DMS53 treated with DMSO at 0.1 percent for 48 hours (cell line): ENCODE measurements at regions not wholly inside any gene's neighbourhood (a gene's known extent, or its start where the extent isn't known, plus 50 kb on each side); places are given as distances from the start of the nearest gene placed in this dataset.

Experiments used
- DNase-seq: peaks from one replicate; lab custom pipeline; 2025; ENCODE audit not compliant: unreplicated experiment; lab: John Stamatoyannopoulos, UW

DNA sequence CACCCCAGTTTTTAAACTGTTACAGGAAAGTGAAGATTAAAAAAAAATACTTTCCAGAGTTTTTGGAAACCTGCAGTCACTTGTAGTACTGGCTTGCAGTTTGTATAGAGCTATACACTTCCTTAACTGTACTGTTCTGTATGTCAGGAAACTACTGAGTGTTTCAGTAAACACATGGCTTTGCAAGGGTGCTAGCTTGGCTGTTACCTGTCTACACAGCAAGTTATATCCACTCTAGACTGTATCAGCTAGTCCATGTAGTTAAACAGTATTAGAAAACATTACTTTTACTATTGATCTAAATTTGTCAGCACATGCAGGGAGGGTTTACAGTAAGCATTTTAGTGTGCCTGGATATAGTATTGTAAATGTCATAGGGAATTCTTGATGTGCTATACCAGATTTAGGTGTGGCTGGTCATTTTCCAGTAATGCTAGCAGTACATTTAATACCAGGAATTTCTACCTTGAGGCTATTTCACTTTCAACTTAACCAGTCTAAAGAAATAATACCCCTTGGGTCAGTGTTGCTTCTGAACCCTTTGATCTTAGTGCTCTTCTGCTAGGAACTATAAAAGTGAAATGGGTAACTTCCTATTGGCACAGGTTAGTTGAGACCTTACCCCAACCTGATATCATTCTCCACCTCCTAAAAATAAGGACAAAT lies 192.3 kb upstream of the ANKRD50 start:
- DNase-seq, result peak; percentile 52

DNA sequence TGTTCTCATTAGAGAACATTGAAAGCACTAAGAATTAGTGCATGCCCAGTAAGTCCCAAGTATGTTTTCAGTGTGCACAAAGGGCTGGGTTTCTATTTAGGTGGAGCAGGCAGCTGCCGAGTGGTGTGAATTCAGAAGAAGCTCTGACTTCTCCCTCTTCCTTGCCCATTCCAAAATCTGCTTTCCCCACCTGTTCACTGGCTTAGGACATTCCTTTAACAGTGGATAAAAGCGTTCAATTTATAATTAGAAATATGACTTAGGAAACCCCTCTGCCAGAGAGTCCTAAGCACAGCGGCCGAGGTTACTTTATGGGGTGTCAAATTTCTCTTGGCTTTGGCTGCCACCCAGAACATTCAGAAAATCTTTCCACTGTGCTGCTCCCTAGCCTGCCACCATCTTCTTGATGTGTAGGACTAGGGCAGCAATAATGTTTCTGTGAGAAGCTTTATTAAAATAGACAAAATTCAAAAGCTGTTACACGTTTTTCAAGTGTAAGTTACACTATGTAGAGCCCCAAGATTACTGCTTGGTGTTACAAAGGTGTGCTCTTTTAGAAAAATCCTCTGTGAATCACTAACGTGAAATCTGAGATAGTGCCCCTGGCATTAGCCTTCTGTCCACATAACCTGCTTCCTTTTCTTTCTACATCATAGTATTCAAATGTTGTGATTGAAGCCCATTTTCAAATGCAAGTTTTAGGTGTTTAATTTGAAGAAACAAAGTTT lies 191.6 kb upstream of the ANKRD50 start:
- DNase-seq, result peak; percentile 51

DNA sequence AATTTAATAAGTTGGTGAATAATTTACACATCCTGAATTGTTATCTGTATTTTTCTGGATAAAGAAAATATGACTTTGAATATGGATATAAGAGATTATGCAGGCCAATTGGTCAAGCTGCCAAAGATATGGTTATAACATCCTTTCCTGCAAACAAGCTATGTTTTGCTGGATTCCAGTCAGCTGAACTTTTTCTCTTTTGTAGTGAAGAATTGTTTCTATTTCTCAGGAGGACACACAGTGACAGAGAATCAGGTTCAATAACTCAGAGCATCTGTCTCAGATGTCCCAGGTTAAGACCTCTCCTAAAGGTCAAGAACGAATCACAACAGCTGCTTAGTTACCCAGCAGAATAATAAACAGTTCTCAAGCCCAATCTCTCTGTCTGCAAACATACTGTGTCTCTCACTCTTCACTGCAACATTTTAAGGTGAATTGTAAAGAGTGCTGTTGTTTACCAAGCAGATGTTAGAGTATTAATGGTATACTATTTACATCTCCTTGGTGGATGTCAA lies 189.5 kb upstream of the ANKRD50 start:
- peak; percentile 26 for DNase-seq

DNA sequence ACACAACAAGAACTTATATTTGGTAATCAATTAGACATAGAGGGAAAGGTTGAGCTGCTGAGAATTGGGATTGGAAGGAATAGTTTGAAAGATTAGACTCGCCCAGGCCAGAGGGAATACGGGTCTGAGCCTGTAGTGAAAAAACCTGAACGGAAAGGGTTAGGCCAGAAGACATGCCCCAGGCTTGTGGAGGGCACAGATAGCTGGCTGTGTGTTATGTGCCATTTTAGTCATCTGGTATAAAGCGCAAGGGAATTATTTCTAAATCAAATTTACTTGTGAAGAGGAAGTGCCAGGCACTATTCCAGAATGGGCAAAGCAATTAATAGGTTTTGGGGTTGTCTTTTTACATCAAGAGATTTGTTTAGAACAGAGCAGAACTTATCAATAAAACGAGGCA lies 187.5 kb upstream of the ANKRD50 start:
- DNase-seq, result no peak

DNA sequence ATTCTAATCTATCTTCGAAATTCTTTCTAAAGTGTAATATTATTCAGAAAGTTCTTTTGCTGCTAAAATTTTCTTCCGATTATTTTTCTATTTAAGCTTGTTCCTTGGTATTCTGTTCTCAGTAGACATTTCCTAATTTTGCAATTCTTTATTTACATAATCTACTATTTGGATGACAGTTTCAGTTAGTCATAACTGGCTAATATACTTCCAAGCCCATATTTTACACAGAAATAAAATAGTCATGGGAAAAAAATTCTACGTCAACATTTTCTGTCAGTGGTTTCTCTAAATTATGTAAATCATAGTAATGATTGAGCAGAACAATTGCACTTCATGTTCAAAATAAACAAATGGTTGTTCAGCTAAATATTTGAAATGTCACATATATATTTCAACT lies 178.0 kb upstream of the ANKRD50 start:
- no peak for DNase-seq

DNA sequence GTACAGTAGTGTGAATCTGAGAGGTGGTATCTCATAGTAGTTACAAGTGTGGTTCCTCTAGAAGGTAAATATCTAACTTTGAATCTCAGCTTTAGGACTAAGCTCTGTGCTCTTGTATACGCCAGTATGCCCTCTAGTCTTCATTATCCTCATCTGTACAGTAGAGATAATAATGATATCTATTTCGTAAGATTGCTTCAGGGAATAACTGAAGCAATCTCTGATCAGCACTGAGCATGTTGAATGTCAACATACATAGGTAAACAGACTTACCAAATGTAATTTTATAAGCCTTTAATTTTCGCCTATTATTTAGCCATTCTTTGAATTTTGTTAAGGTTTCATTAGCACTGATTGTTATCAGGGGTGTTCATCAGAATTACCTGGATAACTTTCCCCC lies 175.2 kb upstream of the ANKRD50 start:
- no peak for DNase-seq

DNA sequence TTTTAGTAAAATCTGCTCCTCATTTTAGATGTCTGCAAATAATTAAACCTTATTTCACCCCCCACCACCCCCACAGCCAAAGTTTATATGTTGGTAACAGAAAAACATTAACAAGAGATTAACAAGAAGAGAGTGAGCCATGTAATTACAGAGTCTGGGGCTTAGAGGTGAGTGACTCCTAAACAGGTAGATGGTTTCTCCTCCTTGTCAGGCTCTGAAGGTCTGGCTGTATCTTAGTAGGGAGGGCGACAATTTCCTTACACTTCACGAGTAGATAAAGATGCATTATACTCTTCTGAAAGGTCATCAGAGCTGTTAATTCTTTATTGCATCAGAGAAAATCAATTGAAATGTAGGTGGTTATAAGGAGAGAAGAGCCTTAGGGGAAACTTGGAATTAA lies 171.8 kb upstream of the ANKRD50 start:
- DNase-seq, result no peak

DNA sequence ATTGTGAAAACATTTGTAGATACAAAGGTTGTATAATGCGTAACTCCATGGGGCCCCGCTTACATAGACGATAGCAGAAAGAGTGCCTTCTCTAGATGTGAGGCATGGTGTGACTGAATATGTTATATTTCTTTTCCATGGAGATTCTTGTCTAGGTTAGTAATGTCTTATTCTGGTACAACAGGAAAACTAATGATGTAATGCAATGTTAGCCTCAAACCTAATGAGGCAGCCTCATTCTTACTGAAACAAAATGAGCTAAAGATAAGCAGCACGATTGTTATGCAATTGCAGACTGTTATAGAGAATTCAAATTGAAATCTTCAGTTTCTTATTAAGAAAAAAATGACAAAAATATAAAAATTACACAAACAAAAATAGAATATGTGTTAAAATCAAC lies 171.1 kb upstream of the ANKRD50 start:
- DNase-seq, result no peak

DNA sequence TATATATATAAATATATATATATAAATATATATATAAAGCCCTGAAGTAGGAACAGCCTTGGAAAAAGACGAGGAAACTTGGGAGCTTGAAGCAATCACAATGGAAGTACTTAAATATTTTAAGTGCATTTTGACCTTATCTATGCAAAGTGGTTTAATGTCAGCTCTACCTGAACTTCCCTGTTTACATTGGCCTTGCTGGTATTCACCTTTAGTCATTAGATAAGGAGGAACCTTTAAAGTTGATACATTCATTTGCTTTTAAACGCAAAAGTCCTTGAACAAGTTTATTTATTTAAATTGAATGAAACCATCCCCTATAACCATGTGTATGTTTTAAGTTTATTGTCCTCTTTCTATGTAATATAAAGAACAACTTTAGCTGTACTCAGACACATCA lies 166.7 kb upstream of the ANKRD50 start:
- DNase-seq, result no peak

DNA sequence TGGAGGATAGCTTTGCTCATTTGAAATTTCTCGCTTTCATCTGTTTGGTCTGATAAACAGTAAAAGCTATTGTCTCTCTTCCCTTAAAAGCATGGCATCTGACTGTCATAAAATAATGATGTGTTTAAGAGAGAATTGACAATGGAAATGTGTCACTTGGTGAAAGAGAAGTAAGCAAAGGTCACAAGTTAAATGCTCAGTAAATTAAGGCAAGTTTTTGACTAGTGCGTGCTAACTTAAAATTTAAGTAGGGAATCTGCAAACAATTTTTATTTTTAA lies 161.6 kb upstream of the ANKRD50 start:
- DNase-seq, result no peak

DNA sequence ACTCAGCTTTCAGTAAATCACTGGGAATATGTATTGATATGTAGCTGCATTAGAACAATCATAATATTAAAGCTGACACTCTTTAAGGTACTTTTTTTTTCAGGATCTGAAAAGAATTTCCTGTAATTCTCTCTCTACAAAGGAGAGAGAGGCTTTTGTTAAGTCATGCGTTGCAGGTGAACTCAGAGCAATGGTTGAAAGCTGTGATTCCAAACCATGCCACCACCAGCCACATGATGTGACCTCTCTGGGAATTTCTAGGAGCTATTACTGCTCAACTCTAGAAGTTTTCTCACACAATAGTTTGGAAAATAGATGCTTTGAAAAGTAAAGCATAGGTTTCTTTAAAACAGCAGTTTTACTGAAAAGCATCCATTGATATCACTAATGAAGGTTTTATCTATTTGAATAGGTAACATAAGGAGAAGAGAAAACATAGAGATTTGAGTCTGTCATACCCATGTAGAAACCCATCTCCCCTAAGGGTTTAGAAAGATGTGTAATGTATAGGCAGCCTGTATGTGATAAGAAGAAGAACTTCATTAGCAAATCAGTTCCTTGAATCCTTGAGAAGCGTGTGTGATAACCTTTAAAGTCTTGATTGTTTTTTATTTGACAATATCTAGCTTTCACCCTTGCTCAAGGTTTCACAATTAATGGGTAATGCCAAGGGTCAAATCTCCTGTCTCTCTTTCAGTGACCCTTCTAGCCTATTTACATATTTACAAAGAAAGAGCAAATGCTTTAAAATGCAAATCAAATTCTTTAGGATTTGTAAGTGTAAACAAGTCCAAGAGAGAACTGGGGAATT lies 161.0 kb upstream of the ANKRD50 start:
- DNase-seq, result no peak

DNA sequence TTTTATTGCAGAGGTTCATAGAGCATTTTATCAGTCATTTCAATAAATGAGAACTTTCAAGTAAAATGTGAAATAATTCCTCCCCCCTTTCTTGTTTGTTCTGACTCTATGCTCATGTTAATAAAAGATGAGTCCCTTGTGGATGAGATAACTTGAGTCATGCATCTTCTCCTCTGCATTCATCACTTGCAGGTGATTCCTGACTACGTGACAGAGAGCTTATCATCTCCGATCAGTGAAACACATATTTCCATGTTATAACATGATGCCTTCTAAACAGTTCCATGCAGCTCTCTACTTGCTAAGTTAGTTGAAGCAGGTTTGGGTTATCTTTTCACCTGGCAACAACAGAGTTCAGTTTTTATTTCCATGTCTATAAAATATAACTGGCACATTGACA lies 160.1 kb upstream of the ANKRD50 start:
- DNase-seq, result no peak

DNA sequence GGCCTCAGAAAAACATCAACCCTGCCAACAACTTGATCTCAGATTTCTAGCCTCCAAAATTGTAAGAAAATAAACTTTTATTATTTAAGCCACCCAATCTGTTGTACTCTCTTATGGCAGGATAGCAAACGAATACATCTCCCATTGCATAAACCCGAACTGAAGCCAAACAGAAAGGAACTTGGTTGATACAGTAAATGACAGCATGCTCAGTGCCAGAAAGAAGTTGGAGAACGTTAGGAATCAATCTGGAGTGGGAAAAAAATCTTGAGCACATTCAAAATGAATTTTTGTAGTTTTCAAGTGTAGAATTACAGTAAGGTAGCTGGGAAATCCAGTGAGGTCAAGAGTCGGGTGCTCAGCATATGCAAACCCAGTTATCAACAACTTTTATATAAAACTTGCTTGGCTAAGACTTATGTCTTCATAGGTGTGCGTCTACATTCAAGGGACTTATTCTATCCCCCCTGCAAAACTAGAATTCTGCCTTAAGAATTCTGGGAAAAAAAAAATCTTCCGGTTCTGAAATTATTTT lies 157.5 kb upstream of the ANKRD50 start:
- no peak for DNase-seq

DNA sequence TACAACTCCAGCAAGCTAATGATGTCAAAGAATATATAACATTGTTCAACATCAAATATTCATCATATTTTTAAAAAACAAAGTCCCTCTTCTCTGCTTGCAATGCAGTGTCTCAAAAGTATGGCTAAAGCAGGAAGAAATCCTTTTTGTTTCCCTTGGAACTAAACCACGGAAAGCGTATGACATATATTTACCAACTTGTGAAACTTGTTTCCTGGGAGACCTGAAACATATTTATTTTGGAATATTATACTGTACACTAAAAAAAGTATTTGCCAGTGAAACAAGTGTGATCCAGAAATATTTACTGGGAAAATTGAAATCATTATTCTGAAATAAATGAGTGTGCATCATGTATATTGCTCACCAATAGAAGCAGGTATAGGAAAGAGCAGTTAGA lies 156.0 kb upstream of the ANKRD50 start:
- no peak for DNase-seq

DNA sequence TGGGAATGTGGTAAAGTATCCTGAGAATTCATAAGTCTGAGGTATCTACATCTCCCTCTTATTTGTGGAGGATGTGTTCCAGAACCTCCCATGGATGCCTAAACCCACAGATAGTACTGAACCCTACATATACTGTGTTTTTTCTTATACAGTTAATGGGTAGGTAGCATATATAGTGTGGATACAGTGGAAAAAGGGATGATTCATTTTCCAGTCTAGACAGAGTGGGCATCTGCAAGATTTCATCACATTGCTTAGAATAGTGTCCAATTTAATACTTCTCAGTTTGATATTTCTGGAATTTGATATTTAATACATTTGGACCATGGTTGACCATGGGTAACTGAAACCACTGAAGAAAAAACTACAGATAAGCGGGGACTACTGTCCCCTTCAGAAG lies 155.0 kb upstream of the ANKRD50 start:
- DNase-seq, result no peak

DNA sequence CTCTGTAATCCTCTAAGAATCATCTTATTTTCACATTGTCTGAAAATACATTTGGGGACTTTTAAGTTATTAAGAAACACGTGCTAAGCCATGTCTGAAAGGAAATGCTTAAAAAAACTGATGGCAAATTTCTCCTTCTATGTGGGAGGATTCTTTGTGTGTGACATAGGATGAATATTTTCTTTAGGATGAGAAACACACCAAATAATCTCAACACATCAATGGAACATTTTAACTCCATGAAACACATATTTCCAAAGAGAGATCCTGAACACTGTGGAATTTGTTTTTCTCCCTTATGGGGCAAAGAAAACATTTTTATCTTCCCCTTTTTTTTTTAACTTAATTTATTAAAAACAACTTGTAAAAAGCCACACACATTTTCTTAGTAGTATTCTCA lies 153.8 kb upstream of the ANKRD50 start:
- no peak for DNase-seq

DNA sequence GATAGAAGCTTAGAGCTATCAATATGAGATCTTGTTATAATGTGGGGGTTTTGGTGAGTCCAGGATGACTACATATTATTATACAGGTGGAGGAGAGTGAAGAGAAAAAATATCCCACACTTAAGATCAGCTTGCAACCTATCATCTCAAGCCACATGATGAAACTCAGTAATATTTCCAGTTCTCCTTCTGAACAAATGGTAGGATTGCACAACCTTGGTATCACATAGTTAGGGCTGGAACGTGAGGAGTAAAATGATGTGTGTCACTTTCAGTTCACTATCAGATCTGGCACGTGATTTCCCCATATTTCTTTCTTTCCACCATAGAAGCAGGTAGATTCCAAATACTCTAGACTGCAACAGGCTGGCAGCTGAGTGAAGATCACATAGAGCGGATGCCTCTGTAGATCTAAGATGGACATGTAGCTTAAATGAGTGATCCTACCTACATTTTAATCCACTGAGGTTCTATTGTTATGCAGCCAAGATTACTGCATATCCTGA lies 150.6 kb upstream of the ANKRD50 start:
- DNase-seq, result no peak

DNA sequence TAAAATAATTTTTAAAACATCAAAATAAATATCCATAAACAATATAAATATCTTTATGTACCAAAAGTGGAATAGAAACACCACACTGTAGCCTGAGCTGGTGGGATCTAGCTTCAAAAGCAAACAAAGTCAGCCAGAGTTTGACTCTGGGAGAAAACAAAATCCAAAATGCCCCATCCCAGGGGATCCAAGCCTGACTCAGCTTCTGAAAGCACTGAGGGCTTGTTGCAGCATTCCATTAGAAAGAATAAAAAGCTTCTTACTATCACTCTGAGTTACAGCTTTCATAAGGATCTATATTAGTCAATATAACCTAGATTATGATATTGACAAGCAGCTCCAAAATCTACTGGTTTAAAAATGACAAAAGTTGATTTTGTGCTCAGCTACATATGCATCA lies 149.7 kb upstream of the ANKRD50 start:
- no peak for DNase-seq

DNA sequence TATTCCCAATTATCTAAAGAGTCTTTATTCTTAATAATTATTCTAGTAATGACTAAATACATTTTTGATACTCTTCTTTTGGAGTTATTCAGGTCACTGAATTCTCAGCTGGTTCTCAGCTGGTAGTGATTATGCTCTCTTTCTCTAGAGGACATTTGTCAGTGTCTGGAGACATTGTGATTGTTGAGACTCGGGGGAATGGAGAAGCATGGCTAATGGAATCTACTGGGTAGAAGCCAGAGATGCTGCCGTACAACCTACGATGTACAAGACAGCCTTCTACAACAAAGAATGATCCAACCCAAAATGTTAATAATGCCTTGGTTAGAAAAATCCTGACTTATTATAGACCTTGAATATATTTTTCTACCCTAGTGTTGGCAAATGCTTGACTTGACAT lies 149.2 kb upstream of the ANKRD50 start:
- no peak for DNase-seq

DNA sequence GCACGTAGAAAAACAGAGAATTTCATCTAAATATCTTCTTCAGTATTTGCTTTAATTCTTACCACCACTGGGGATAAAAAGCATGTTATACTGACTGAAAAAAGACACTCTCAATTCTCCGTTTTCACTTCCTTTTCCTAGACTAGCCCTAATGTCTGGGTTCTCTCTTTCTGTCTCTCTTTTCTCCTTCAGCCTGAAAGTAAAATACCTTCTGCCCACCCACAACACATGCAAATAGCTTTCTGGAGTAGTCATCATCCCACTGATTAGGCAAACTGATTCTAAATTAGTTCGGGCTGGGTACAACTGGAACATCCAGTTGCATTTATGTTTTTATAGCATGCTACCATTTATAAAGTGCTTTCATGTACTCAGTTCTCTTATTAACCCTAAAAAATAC lies 142.4 kb upstream of the ANKRD50 start:
- DNase-seq, result no peak

DNA sequence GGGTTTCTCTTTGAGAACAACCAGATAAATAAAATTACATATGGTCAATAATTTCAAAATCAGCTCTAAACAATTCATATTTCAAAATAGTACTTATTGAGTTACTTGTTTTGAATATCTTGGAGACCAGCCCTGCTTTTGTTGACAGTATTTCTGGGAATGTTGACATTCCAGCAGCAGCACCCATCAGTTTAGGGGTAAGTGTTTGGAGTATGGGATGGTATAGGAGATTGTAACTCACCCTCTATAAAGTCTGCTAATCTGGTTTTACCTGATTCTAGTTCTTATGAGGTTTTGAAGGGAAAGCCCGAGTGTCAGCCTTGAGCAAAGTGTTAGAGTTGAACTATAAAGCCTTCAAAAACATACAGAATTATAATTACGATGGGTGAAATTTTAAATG lies 139.2 kb upstream of the ANKRD50 start:
- DNase-seq, result no peak

DNA sequence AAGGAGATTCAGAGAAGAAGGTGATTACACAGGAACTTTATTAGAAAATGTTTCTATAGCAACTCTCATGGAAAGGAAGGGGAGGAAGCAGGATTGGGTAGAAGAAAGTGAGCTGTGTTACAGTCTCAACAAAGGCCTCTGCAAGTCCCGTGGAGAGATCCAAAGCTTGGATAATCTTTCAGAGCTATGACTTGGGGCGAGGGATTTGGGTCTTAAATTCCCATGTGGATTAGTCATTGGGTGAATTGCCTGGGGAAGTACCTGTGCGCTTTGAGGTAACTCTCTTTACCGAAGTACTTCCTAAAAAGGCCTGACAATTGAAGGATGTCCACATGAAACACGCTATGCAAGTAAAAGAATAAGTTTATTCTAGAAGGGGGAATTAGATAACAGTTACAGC lies 133.8 kb upstream of the ANKRD50 start:
- no peak for DNase-seq
